ENCODE measurements at regions not wholly inside any gene's neighbourhood (a gene's known extent, or its start where the extent isn't known, plus 50 kb on each side); places are given as distances from the start of the nearest gene placed in this dataset.

DNA sequence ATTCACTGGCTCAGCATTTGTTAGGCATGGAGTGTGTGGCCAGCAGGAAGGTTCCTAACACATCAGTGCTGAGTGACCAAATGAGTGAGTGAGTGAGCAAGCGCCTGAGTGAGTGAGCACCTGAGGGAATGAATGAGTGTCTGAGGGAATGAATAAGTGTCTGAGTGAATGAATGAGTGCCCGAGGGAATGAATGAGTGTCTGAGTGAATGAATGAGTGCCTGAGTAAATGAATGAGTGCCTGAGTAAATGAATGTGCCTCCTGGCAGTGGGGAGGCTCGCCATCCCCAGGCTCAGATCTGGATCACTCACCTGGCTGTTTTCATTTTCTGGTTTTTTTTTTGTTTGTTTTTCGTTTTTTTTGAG, 52.1 kb upstream of the TCF20 start:
- H3K27ac ChIP-seq = no peak overlapping the region
- intact Hi-C loops (cut with DNase I) = no loop called here
- H3K36me3 ChIP-seq = no peaks in the 10 kb centered on the region
- ATAC-seq (no peak), DNase-seq (no peak)
- no peaks in the 10 kb centered on the region for H3K9me3 ChIP-seq
- H3K27me3 ChIP-seq = peaks cover 0 to 16% of the 10 kb centered on the region in 2 donors
- no peaks in the 10 kb centered on the region for H3K4me1 ChIP-seq
- no peak overlapping the region for H3K4me3 ChIP-seq
- TF ChIP-seq, protein P1, sequence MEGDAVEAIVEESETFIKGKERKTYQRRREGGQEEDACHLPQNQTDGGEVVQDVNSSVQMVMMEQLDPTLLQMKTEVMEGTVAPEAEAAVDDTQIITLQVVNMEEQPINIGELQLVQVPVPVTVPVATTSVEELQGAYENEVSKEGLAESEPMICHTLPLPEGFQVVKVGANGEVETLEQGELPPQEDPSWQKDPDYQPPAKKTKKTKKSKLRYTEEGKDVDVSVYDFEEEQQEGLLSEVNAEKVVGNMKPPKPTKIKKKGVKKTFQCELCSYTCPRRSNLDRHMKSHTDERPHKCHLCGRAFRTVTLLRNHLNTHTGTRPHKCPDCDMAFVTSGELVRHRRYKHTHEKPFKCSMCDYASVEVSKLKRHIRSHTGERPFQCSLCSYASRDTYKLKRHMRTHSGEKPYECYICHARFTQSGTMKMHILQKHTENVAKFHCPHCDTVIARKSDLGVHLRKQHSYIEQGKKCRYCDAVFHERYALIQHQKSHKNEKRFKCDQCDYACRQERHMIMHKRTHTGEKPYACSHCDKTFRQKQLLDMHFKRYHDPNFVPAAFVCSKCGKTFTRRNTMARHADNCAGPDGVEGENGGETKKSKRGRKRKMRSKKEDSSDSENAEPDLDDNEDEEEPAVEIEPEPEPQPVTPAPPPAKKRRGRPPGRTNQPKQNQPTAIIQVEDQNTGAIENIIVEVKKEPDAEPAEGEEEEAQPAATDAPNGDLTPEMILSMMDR (IDR thresholded peaks at IDR 0.05) = no peak

DNA sequence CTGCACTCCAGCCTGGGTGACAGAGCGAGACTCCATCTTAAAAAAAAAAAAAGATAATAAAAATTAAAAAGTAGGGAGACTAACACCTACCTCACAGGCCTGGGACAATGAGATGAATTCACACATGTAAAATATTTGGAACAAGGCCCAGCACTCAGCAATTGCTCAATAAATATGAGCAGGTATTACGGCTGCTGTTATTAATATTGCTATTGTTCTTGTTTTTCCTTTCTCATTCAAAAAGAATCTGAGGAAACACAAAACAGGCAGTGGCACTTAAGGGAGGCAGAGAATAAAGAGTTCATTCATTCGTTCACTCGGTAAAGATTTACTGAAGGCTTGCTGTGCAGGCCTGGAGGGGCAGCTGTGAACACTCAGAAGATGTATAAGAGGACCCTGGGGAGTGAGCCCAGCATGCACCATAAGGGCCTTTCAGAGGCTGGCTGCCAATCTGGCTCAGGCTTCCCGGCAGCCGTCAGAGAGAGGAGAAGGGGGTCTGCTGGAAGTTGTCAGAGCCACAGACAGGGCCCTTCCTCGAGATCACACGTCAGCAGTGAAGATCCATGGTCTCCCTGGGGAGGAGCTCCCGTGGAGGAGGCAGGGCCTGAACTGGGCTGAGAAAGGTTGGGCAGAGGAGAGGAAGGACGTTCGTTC, 51.6 kb upstream of the TCF20 start:
- Histone ChIP-seq H3K9me3 (no peaks in the 10 kb centered on the region), H3K4me3 (no peak overlapping the region), H3K27ac (no peak overlapping the region), H3K36me3 (no peaks in the 10 kb centered on the region), H3K4me1 (no peaks in the 10 kb centered on the region), H3K27me3 (peaks cover 0 to 14% of the 10 kb centered on the region in 2 donors)
- DNase-seq (peak in 1 of 4 donors; percentile 76), ATAC-seq (no peak)
- intact Hi-C loops (cut with DNase I) = no loop called here
- TF ChIP-seq, protein P1 (IDR thresholded peaks at IDR 0.05) = no peak

DNA sequence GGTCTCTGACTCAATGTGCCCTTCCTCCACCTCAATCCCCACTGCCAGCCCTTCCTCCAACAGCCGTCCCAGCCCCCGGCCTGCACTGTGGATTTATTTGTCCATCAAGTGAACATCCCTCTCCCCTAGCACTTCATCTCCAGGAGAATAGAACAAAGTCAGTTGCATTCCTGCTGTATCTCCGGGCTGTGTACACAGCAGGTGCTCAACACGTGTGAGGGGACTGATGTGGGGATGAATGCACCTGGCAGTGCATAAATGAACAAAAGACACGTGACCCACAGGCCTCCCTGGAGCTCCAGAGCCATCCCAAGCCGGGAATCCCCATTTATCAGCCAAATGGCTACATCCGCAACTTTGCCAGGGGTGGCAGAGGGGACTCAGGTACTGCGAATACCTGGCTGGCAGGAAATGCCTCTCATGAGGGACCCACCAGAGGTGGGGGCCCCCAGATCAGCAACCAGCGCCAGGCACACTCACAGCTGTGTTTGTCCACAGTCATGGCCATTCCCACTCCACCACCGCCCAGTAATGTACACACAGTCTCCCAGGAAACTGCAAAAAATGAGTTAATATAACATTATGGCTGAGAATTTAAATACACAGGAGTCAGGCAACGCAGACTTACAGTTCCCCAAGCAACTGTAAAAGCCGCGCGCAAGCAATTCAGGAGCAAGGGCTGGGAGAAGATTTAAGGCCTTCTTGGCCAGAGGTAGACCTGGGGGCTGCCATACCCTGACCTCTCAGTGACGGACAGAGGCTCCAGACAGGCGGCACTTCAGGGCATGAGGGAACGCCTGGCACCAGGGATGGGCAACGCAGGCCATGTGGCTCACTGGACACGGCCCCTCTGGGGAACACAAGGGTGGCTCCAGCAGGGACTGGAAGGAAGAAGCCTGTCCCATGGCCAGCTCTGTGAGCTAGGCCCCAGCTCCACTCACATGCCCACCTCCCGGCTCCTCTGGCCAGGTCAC, 50.3 kb upstream of the TCF20 start:
- H3K4me1 ChIP-seq = no peaks in the 10 kb centered on the region
- TF ChIP-seq, protein P1 (IDR thresholded peaks at IDR 0.05) = no peak
- DNase-seq (peak in 1 of 4 donors; percentile 63), ATAC-seq (no peak)
- no peaks in the 10 kb centered on the region for H3K36me3 ChIP-seq
- no peaks in the 10 kb centered on the region for H3K9me3 ChIP-seq
- intact Hi-C loops (cut with DNase I) = no loop called here
- peaks cover 0 to 10% of the 10 kb centered on the region in 2 donors for H3K27me3 ChIP-seq
- no peak overlapping the region for H3K27ac ChIP-seq
- H3K4me3 ChIP-seq = no peak overlapping the region

Measured in left lung (tissue), 4 donors.